Mucosa of descending colon (tissue), 3 donors: ENCODE measurements at regions not wholly inside any gene's neighbourhood (a gene's known extent, or its start where the extent isn't known, plus 50 kb on each side); places are given as distances from the start of the nearest gene placed in this dataset.

ENCODE experiments used
- ATAC-seq: fragments of 200-7000 bp; cut with Tn5 transposase; one replicate; pipeline ENCODE4 v1.9.1; 2020; ENCODE audit warnings: mild to moderate bottlenecking, moderate library complexity
- DNase-seq, 3 donors: peaks; one replicate each; pipeline ENCODE4 v3.0.0-alpha.2; 2020
- H3K36me3 ChIP-seq: fragments of 200-600 bp; one replicate; pipeline ENCODE4 v1.8.0; 2021; ENCODE audit warnings: low read depth, mild to moderate bottlenecking
- H3K4me1 ChIP-seq: fragments of 200-600 bp; one replicate; pipeline ENCODE4 v1.8.0; 2021; ENCODE audit warnings: low read depth, mild to moderate bottlenecking
- H3K4me3 ChIP-seq: fragments of 200-600 bp; one replicate; pipeline ENCODE4 v1.8.0; 2021; ENCODE audit warnings: mild to moderate bottlenecking
- H3K9me3 ChIP-seq: fragments of 200-600 bp; one replicate; pipeline ENCODE4 v1.8.0; 2021; ENCODE audit warnings: mild to moderate bottlenecking
- intact Hi-C, 2 donors: fragments of 100-400 bp; cut with DNase I in 1 of 2; cut with micrococcal nuclease in 1 of 2; formaldehyde crosslinking; loops; one replicate each; pipeline versions ENCODE4 v1.11.0 to v1.11.1; 2022; cut with DNase I, micrococcal nuclease
- TF ChIP-seq, protein P1 (sequence below): fragments of 200-600 bp; IDR thresholded peaks from one replicate; pipeline ENCODE4 v1.8.0; 2022; ENCODE audit warnings: antibody characterized with exemption, mild to moderate bottlenecking
- donor health status: DM: no; HTN: no; CAD: no; lungs with moderate emphysema.
- donor health status: DM: no; HTN: no; CAD: no.
- donor health status: DM: no; HTN: yes; CAD: no.

DNA sequence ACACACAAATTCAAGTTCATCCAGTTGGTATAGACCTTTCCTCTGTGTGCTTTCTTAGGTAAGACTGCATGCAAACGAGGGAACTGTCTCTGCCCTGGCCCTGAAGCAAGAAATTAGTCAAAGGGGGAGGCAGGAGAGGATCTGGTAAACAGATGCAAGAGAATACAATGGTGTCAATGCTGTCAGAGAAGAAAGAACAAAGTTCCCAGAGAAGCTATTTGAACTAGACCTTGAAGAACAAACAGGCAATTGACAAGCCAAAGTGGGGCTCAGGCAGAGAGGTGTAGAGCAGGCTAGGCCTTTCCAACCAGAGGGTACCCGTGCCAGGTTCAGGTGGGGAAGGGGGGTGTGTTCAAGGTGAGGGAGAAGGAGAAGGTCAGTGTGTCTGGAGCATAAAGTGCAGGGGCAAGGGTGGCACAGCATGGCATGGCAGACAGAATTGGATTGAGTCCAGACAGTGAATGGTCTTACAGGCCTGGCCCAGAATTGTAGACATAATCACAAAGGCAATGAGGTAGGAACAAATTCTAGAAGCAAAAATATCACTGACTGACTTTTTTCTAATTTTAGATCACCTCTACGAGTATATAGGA is 95.0 kb upstream of the STARD13 start:
- Histone ChIP-seq H3K36me3 (no peaks in the 10 kb centered on the region), H3K4me1 (no peaks in the 10 kb centered on the region), H3K9me3 (no peaks in the 10 kb centered on the region), H3K4me3 (no peak overlapping the region)
- ATAC-seq (no peak), DNase-seq (no peak)
- intact Hi-C loops, result no loop called here
- TF ChIP-seq, protein P1, sequence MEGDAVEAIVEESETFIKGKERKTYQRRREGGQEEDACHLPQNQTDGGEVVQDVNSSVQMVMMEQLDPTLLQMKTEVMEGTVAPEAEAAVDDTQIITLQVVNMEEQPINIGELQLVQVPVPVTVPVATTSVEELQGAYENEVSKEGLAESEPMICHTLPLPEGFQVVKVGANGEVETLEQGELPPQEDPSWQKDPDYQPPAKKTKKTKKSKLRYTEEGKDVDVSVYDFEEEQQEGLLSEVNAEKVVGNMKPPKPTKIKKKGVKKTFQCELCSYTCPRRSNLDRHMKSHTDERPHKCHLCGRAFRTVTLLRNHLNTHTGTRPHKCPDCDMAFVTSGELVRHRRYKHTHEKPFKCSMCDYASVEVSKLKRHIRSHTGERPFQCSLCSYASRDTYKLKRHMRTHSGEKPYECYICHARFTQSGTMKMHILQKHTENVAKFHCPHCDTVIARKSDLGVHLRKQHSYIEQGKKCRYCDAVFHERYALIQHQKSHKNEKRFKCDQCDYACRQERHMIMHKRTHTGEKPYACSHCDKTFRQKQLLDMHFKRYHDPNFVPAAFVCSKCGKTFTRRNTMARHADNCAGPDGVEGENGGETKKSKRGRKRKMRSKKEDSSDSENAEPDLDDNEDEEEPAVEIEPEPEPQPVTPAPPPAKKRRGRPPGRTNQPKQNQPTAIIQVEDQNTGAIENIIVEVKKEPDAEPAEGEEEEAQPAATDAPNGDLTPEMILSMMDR, result no peak

DNA sequence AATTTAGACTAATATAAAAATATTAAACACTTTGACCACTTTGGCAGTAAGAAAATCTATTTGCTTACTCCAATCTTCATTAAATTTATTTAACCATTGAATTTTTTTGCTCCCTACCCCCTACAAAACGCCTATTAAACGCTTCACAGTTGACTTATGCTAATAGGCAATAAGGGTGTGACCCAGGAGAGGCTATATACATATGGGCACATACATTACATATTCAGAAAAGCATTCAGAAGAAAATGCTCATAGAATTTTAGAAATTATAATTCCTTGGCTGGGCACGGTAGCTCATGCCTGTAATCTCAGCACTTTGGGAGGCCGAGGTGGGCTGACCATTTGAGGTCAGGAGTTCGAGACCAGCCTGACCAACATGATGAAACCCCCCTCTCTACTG is 95.6 kb upstream of the STARD13 start:
- Histone ChIP-seq H3K36me3 (no peaks in the 10 kb centered on the region), H3K4me1 (no peaks in the 10 kb centered on the region), H3K9me3 (no peaks in the 10 kb centered on the region), H3K4me3 (no peak overlapping the region)
- ATAC-seq (no peak), DNase-seq (no peak)
- TF ChIP-seq, protein P1, result no peak
- intact Hi-C loops, result no loop called here

DNA sequence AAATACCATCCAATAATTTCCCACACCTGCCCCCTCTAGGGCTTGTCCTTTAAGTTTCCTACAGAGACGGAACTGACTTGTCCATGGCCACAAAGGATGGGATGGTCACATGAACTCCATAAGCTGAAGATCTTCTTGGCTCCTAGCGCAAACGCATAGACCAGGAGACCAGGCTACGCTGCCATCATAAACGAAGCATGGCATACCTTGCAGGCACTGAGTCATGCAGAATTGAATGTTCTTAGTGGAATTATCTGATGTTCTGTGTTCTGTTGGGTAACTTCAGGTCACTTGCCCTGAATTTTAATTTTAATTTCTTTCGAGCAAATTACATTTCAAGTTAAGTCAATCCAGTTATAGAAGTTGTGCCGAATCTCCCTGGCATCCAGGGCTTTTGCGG is 96.4 kb upstream of the STARD13 start:
- no peak for ATAC-seq

DNA sequence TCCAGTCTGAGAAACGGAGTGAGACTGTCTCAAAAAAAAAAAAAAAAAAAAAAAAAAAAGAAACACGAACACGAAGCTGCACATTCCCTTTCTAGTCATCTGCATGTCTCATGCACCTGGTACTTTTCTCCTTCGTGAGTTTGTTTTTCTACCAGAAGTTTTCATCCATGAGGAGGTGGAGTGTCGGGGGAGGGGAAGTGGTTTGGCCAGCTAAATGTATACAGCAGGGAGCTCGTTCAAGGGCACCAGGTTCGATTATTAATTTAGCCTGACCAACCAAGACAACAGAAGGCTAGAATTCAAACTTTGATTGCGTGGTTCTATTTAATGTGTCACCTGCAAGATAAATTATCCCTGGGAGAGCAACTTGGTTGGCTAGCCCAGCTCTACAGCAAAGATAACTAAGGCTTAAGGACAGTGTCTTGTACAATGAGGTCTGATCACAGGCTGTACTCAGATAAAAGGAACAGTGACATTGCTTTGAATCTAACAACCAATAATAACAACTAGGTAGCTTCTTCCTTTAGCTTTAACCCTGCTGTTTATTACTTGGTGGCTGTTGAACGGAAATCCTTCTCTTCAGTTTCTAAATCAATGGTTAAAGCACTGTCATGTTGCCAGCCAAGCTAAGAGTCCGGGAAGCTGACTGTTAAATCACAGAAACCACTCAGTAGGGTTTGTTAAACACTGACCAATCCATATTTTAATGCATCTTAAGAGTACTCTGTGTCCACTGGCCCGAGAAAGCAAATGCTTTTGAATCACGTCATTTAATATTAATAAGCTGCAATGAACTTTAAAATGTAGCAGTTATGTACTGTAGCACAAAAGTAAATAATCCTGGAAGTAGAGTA is 98.4 kb upstream of the STARD13 start:
- TF ChIP-seq, protein P1, result no peak
- no peaks in the 10 kb centered on the region for H3K4me1 ChIP-seq
- no peaks in the 10 kb centered on the region for H3K36me3 ChIP-seq
- H3K9me3 ChIP-seq, result no peaks in the 10 kb centered on the region
- H3K4me3 ChIP-seq, result no peak overlapping the region
- ATAC-seq, result no peak
- intact Hi-C loops, result no loop called here
- no peak for DNase-seq

More for the DNA sequence above, 96.4 kb upstream of the STARD13 start:
- intact Hi-C loops, result no loop called here
- TF ChIP-seq, protein P1, result no peak
- H3K4me1 ChIP-seq, result no peaks in the 10 kb centered on the region
- H3K9me3 ChIP-seq, result no peaks in the 10 kb centered on the region
- no peak for DNase-seq
- no peak overlapping the region for H3K4me3 ChIP-seq
- no peaks in the 10 kb centered on the region for H3K36me3 ChIP-seq

DNA sequence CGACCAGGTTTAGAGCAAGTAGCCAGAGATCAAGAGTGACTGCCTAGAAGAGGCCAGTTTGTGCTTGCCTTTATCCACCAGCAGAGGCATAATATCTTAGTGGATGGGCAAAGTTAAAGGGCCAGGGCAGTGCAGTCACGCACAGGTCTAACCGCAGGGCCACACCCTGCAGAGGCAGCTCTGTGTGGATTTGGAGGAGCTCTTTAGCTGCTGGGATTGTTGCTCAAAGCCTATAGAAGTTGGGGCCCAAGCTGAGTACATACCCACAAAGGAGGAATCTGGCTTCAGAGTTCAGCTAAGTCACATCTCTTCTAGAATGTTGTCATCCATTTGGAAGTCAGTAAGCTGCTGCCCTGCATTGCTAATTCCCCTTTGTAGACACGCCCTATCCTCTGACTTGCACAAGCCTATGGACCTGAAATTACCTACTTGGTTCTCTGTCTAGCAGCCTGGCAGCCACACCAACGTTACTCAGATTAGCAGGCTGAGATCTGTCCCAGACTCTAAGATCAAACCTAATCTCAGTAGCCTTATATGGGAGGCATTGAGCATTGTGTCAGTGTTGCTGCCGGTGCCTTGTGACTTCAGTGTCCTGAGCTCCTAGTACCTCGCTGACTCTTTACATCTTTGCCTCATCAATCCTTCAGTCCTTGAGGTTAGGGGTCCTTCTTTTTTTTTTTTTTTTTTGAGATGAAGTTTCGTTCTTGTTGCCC is 102.9 kb upstream of the STARD13 start:
- no peaks in the 10 kb centered on the region for H3K9me3 ChIP-seq
- TF ChIP-seq, protein P1, result no peak
- intact Hi-C loops, result no loop called here
- ATAC-seq (peak; percentile 79), DNase-seq (no peak)
- H3K36me3 ChIP-seq, result no peaks in the 10 kb centered on the region
- H3K4me1 ChIP-seq, result peaks cover 5% of the 10 kb centered on the region
- H3K4me3 ChIP-seq, result no peak overlapping the region
